ENCODE measurements at regions not wholly inside any gene's neighbourhood (a gene's known extent, or its start where the extent isn't known, plus 50 kb on each side); places are given as distances from the start of the nearest gene placed in this dataset.

- DNase-seq (ENCODE audit: low spot score) = no peak
- in situ Hi-C loops (cut with MboI; ENCODE audit: low sequenced_read_pairs, unreplicated experiment) = no loop called here
- TF ChIP-seq CTCF (IDR thresholded peaks at IDR 0.05; ENCODE audit: borderline replicate concordance, control extremely low read depth, extremely low read depth, insufficient read depth, missing control alignments) = no peak
These were observed 315.4 kb downstream of the ADGRL2 start for GRCh38 chr1:82116105-82116504.

DNA sequence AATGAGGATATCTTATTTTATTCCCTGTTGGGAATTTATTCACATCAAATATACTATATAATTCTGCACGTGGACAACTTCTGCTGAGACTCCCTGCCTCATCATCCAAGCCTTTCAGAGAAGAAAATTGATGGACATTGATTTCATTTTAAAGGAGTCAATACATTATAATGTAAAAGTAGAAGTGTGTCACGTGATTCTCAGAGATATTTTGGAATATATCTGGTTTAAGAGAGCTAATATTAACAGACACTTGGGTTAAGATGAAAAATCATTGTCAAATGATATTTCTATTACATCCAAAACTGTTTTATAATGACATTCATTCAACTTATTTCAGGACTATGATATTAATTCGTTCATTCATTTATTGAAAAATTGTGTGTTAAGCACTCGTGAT, 314.2 kb downstream of the ADGRL2 start:
- TF ChIP-seq CTCF (IDR thresholded peaks at IDR 0.05; ENCODE audit: borderline replicate concordance, control extremely low read depth, extremely low read depth, insufficient read depth, missing control alignments) = no peak
- DNase-seq (ENCODE audit: low spot score) = no peak
- in situ Hi-C loops (cut with MboI; ENCODE audit: low sequenced_read_pairs, unreplicated experiment) = no loop called here

DNA sequence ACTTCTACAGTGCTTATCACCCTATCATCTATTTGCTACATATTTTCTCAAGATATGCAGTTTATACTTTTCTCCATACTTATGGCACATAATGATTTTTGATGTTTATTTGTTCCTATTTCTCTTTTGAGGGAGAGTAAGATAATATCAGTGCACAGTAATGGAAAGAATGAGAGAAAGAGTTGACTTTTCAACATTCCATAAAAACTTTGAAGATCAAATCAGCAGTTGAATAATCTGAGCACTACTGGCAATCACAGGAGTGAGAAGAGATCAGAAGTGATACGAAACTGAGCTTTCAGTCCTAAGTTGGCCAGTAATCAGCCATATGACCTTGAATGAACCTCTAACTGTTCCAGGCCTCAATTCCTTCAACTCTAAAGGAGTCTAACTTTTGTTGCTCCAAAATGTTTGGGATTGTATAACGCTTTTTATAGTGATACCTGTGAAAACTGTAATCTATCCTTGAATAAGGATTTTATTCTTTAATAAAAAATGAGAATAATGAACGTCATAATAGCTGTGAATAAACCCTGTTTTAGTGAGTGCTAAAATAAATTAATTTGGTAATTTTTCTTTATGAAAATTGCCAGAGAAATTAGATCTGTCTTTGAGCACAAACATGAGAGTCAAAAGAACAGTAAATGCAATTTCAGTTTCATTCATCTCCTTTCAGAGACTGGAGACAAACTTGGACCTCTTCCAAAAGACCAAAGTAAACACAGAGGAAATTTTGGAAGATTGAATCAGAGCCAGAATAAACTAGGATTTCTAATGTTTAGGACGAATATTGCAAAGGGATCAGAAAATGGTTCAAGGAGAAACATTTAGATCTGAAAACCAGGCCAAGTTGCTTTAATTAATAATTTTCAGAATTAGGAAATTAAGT, 309.9 kb downstream of the ADGRL2 start:
- no peak for DNase-seq (ENCODE audit: low spot score)
- TF ChIP-seq CTCF (IDR thresholded peaks at IDR 0.05; ENCODE audit: borderline replicate concordance, control extremely low read depth, extremely low read depth, insufficient read depth, missing control alignments) = no peak
- in situ Hi-C loops (cut with MboI; ENCODE audit: low sequenced_read_pairs, unreplicated experiment) = no loop called here

GRCh38 chr1:82108843-82109242, 308.1 kb downstream of the ADGRL2 start:
- in situ Hi-C loops (cut with MboI; ENCODE audit: low sequenced_read_pairs, unreplicated experiment) = no loop called here
- DNase-seq (ENCODE audit: low spot score) = peak; percentile 22
- no peak for TF ChIP-seq CTCF (IDR thresholded peaks at IDR 0.05; ENCODE audit: borderline replicate concordance, control extremely low read depth, extremely low read depth, insufficient read depth, missing control alignments)

DNA sequence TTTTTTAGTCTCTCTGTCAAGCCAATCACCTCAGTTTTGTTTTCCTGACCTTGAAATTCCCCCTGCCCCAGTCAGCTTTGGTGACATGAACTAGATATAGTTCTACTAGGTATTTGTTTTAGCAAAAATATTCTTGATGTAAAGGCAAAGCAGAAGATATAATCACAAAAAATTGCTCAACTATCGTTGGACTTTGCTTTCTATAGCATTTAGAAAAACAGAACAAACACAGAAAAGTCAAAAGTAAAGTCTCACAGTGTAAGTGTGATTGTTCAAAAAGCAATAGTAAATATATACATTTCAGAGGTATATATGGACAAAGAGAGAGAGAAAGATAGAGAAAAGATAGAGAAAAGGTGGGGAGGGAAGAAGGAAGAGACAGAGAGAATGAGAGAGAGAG, 305.9 kb downstream of the ADGRL2 start:
- no peak for TF ChIP-seq CTCF (IDR thresholded peaks at IDR 0.05; ENCODE audit: borderline replicate concordance, control extremely low read depth, extremely low read depth, insufficient read depth, missing control alignments)
- in situ Hi-C loops (cut with MboI; ENCODE audit: low sequenced_read_pairs, unreplicated experiment) = no loop called here
- DNase-seq (ENCODE audit: low spot score) = no peak

GRCh38 chr1:82099170-82099569, 298.4 kb downstream of the ADGRL2 start:
- no peak for TF ChIP-seq CTCF (IDR thresholded peaks at IDR 0.05; ENCODE audit: borderline replicate concordance, control extremely low read depth, extremely low read depth, insufficient read depth, missing control alignments)
- in situ Hi-C loops (cut with MboI; ENCODE audit: low sequenced_read_pairs, unreplicated experiment) = no loop called here
- DNase-seq (ENCODE audit: low spot score) = no peak
